Mesendoderm (in vitro differentiated cells): ENCODE measurements at regions not wholly inside any gene's neighbourhood (a gene's known extent, or its start where the extent isn't known, plus 50 kb on each side); places are given as distances from the start of the nearest gene placed in this dataset.

Experiments
- DNase-seq: peaks from one replicate; pipeline ENCODE4 v3.0.0; 2013
- H2AK5ac ChIP-seq: 2 replicates; pipeline ENCODE4 v1.6.1; 2013; ENCODE audit warnings: low read length, inconsistent platforms
- H2BK120ac ChIP-seq: 2 replicates; pipeline ENCODE4 v1.6.1; 2013; ENCODE audit warnings: low read depth, mild to moderate bottlenecking, low read length, moderate library complexity, mixed read lengths
- H2BK15ac ChIP-seq: replicated peaks from 2 replicates; pipeline ENCODE4 v1.6.1; 2013; ENCODE audit warnings: low read depth, mild to moderate bottlenecking, moderate library complexity
- H2BK5ac ChIP-seq: 2 replicates; pipeline ENCODE4 v1.6.1; 2013; ENCODE audit warnings: low read length, inconsistent platforms
- H3K18ac ChIP-seq: 2 replicates; pipeline ENCODE4 v1.6.1; 2013; ENCODE audit warnings: mild to moderate bottlenecking, low read length, mixed read lengths
- H3K23ac ChIP-seq: one replicate; pipeline ENCODE4 v1.6.1; 2013; ENCODE audit warnings: low read length
- H3K27ac ChIP-seq: 2 replicates; pipeline ENCODE4 v1.5.1; 2013; ENCODE audit warnings: low read depth, mild to moderate bottlenecking, inconsistent platforms, low read length, moderate library complexity
- H3K27me3 ChIP-seq: 2 replicates; pipeline ENCODE4 v1.6.1; 2013; ENCODE audit warnings: low read length, control low read depth, mild to moderate bottlenecking, inconsistent platforms; ENCODE audit not compliant: insufficient read depth, poor library complexity
- H3K36me3 ChIP-seq: 2 replicates; pipeline ENCODE4 v1.6.1; 2013; ENCODE audit warnings: low read length, inconsistent platforms; ENCODE audit not compliant: control insufficient read depth, insufficient read depth
- H3K4ac ChIP-seq: one replicate; pipeline ENCODE4 v1.6.1; 2013; ENCODE audit warnings: low read depth, mild to moderate bottlenecking, low read length, moderate library complexity
- H3K4me1 ChIP-seq: 2 replicates; pipeline ENCODE4 v1.6.1; 2013; ENCODE audit warnings: low read depth, low read length, inconsistent platforms; ENCODE audit not compliant: control insufficient read depth
- H3K4me2 ChIP-seq: 2 replicates; pipeline ENCODE4 v1.6.1; 2013; ENCODE audit warnings: low read length
- H3K4me3 ChIP-seq: 2 replicates; pipeline ENCODE4 v1.5.1; 2013; ENCODE audit warnings: mild to moderate bottlenecking, low read length
- H3K56ac ChIP-seq: one replicate; pipeline ENCODE4 v1.6.1; 2013; ENCODE audit warnings: low read length
- H3K79me1 ChIP-seq: 2 replicates; pipeline ENCODE4 v1.6.1; 2013; ENCODE audit warnings: low read length, inconsistent platforms
- H3K79me2 ChIP-seq: 2 replicates; pipeline ENCODE4 v1.6.1; 2013; ENCODE audit warnings: mild to moderate bottlenecking, low read length; ENCODE audit not compliant: control insufficient read depth, insufficient read depth
- H3K9ac ChIP-seq: 2 replicates; pipeline ENCODE4 v1.6.1; 2013; ENCODE audit warnings: low read length, inconsistent platforms
- H4K5ac ChIP-seq: one replicate; pipeline ENCODE4 v1.6.1; 2013; ENCODE audit warnings: low read length
- H4K8ac ChIP-seq: one replicate; pipeline ENCODE4 v1.6.1; 2013; ENCODE audit warnings: low read depth, mild to moderate bottlenecking, control low read depth, low read length, moderate library complexity
- WGBS: extraction: QIAGEN DNeasy Blood & Tissue Kit; methylation state at CpG from one replicate; pipeline ENCODE4 v1.1.7; 2013; ENCODE audit warnings: low lambda C conversion rate, missing lambda C conversion rate; ENCODE audit not compliant: insufficient coverage; ENCODE audit errors: extremely low coverage; 5-methylcytosine and 5-hydroxymethylcytosine counted together

GRCh38 chr11:81070948-81071347, 1630.1 kb upstream of the TENM4 start:
- H3K27me3 ChIP-seq: no peaks in the 10 kb centered on the region
- H2BK120ac ChIP-seq: no peak overlapping the region
- no CpG with 5 or more reads among the region's 4 CpGs for WGBS
- H2AK5ac ChIP-seq: no peak overlapping the region
- no peak overlapping the region for H3K4me2 ChIP-seq
- no peak overlapping the region for H2BK15ac ChIP-seq
- H3K79me2 ChIP-seq: no peaks in the 10 kb centered on the region
- H3K23ac ChIP-seq: no peak overlapping the region
- no peaks in the 10 kb centered on the region for H3K79me1 ChIP-seq
- no peak overlapping the region for H2BK5ac ChIP-seq
- DNase-seq: no peak
- no peak overlapping the region for H3K9ac ChIP-seq
- H3K4ac ChIP-seq: no peak overlapping the region
- H3K36me3 ChIP-seq: no peaks in the 10 kb centered on the region
- H3K4me3 ChIP-seq: no peak overlapping the region
- no peak overlapping the region for H4K8ac ChIP-seq
- H3K18ac ChIP-seq: no peak overlapping the region
- no peak overlapping the region for H3K56ac ChIP-seq
- H3K27ac ChIP-seq: no peak overlapping the region
- no peak overlapping the region for H4K5ac ChIP-seq
- peaks cover 5% of the 10 kb centered on the region for H3K4me1 ChIP-seq

GRCh38 chr11:81059356-81059755, 1618.5 kb upstream of the TENM4 start:
- H4K8ac ChIP-seq: no peak overlapping the region
- no peaks in the 10 kb centered on the region for H3K79me1 ChIP-seq
- peaks cover 4% of the 10 kb centered on the region for H3K4me1 ChIP-seq
- no peak overlapping the region for H3K4me2 ChIP-seq
- H3K18ac ChIP-seq: no peak overlapping the region
- no CpG with 5 or more reads among the region's 1 CpG for WGBS
- H3K27me3 ChIP-seq: no peaks in the 10 kb centered on the region
- no peak overlapping the region for H3K9ac ChIP-seq
- H2BK5ac ChIP-seq: no peak overlapping the region
- H3K56ac ChIP-seq: no peak overlapping the region
- H3K36me3 ChIP-seq: no peaks in the 10 kb centered on the region
- no peak overlapping the region for H3K4ac ChIP-seq
- H3K4me3 ChIP-seq: no peak overlapping the region
- no peak overlapping the region for H2AK5ac ChIP-seq
- H3K27ac ChIP-seq: no peak overlapping the region
- DNase-seq: peak; percentile 52
- H3K79me2 ChIP-seq: no peaks in the 10 kb centered on the region
- H2BK15ac ChIP-seq: no peak overlapping the region
- no peak overlapping the region for H2BK120ac ChIP-seq
- no peak overlapping the region for H4K5ac ChIP-seq
- no peak overlapping the region for H3K23ac ChIP-seq

GRCh38 chr11:81052344-81053158, 1611.7 kb upstream of the TENM4 start:
- Histone ChIP-seq H3K4me2 (no peak overlapping the region), H4K5ac (no peak overlapping the region), H3K36me3 (no peaks in the 10 kb centered on the region), H3K9ac (no peak overlapping the region), H3K27me3 (no peaks in the 10 kb centered on the region), H3K79me1 (no peaks in the 10 kb centered on the region), H2AK5ac (no peak overlapping the region), H3K79me2 (no peaks in the 10 kb centered on the region), H2BK15ac (no peak overlapping the region), H3K23ac (no peak overlapping the region), H3K4me1 (peaks cover 1% of the 10 kb centered on the region), H3K4ac (no peak overlapping the region), H2BK5ac (no peak overlapping the region), H3K4me3 (no peak overlapping the region), H4K8ac (no peak overlapping the region), H3K27ac (no peak overlapping the region), H3K56ac (no peak overlapping the region), H2BK120ac (no peak overlapping the region), H3K18ac (no peak overlapping the region)
- no peak for DNase-seq
- no CpG with 5 or more reads among the region's 3 CpGs for WGBS

GRCh38 chr11:81039916-81040524, 1599.2 kb upstream of the TENM4 start:
- H2BK5ac ChIP-seq: no peak overlapping the region
- no peaks in the 10 kb centered on the region for H3K4me1 ChIP-seq
- no peak overlapping the region for H4K5ac ChIP-seq
- peak overlapping the region; percentile 60 for H3K18ac ChIP-seq
- no peaks in the 10 kb centered on the region for H3K27me3 ChIP-seq
- H2BK120ac ChIP-seq: no peak overlapping the region
- H3K4me3 ChIP-seq: no peak overlapping the region
- H3K4ac ChIP-seq: no peak overlapping the region
- DNase-seq: peak; percentile 68
- no peaks in the 10 kb centered on the region for H3K36me3 ChIP-seq
- no CpG with 5 or more reads among the region's 2 CpGs for WGBS
- H3K56ac ChIP-seq: no peak overlapping the region
- no peaks in the 10 kb centered on the region for H3K79me1 ChIP-seq
- no peak overlapping the region for H3K4me2 ChIP-seq
- no peak overlapping the region for H2AK5ac ChIP-seq
- no peak overlapping the region for H2BK15ac ChIP-seq
- no peak overlapping the region for H3K9ac ChIP-seq
- H3K23ac ChIP-seq: no peak overlapping the region
- H3K79me2 ChIP-seq: no peaks in the 10 kb centered on the region
- no peak overlapping the region for H4K8ac ChIP-seq
- H3K27ac ChIP-seq: peak overlapping the region; percentile 72

GRCh38 chr11:81036168-81036870, 1595.5 kb upstream of the TENM4 start:
- Histone ChIP-seq H4K5ac (no peak overlapping the region), H3K56ac (no peak overlapping the region), H3K4ac (no peak overlapping the region), H4K8ac (no peak overlapping the region), H3K23ac (no peak overlapping the region), H3K36me3 (no peaks in the 10 kb centered on the region), H3K79me1 (no peaks in the 10 kb centered on the region), H3K9ac (no peak overlapping the region), H2BK120ac (no peak overlapping the region), H3K18ac (no peak overlapping the region), H3K4me2 (no peak overlapping the region), H3K4me1 (no peaks in the 10 kb centered on the region), H3K27ac (no peak overlapping the region), H3K4me3 (no peak overlapping the region), H2AK5ac (no peak overlapping the region), H3K27me3 (no peaks in the 10 kb centered on the region), H2BK5ac (no peak overlapping the region), H2BK15ac (no peak overlapping the region), H3K79me2 (no peaks in the 10 kb centered on the region)
- no CpG with 5 or more reads among the region's 3 CpGs for WGBS
- peak; percentile 41 for DNase-seq
